B cell (primary cell): ENCODE measurements at regions not wholly inside any gene's neighbourhood (a gene's known extent, or its start where the extent isn't known, plus 50 kb on each side); places are given as distances from the start of the nearest gene placed in this dataset.

Source experiments
- CTCF ChIP-seq: fragments of 200-600 bp; IDR thresholded peaks from one replicate; pipeline ENCODE4 v1.8.0; 2022; ENCODE audit warnings: antibody characterized with exemption, mild to moderate bottlenecking
- EZH2 ChIP-seq: IDR thresholded peaks from 2 replicates; pipeline ENCODE4 v1.6.1; 2012; ENCODE audit warnings: borderline replicate concordance, low read depth, mild to moderate bottlenecking, moderate library complexity, low read length; ENCODE audit not compliant: insufficient read depth, poor library complexity, severe bottlenecking

GRCh38 chr4:122027203-122027602 lies 75.3 kb upstream of the TRPC3 start:
- TF ChIP-seq EZH2 (no peak), CTCF (no peak)
